LHCN-M2 (cell line): ENCODE measurements at regions not wholly inside any gene's neighbourhood (a gene's known extent, or its start where the extent isn't known, plus 50 kb on each side); places are given as distances from the start of the nearest gene placed in this dataset.

Experiments used
- DNase-seq: peaks from one replicate; pipeline ENCODE4 v3.0.0-alpha.2; 2012; ENCODE audit warnings: low read depth

DNA sequence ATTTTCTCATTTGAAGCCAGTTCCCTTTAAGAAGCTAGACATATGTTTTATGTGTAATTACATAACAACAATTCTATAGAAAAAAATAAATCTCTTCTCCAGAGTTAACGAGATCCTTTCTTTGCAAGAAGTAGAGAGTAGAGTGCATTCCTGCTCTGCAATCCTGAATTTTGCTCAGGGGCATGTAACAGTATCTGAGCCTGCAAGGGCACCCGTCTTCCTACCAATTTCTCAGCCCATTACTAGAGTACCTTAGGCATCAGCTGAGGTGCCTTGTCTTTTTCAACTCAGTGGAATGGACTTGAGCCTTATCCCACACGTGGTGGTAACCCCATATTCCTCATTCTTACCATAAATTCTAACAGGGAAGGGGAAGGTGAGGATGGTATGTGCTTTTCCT is 205.9 kb downstream of the IKZF2 start:
- DNase-seq, result no peak

DNA sequence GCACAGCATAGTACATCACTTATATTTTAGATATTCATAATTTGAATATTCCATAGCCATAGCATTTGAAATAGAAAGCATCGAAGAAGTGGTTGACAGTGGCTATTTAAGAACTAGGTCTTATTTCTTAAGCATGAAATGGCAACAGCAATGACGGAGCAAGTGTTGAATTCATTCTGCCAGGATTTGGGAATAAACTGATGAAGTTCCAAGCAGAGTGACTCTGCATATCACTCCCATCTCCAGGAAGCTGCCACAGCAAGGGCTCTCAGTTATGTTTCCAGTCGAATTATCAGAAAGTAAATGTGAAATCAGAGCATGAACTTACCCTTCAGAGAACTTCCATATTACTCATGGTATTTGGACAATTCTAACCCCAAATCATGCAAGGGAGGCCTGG is 208.1 kb downstream of the IKZF2 start:
- DNase-seq, result no peak

DNA sequence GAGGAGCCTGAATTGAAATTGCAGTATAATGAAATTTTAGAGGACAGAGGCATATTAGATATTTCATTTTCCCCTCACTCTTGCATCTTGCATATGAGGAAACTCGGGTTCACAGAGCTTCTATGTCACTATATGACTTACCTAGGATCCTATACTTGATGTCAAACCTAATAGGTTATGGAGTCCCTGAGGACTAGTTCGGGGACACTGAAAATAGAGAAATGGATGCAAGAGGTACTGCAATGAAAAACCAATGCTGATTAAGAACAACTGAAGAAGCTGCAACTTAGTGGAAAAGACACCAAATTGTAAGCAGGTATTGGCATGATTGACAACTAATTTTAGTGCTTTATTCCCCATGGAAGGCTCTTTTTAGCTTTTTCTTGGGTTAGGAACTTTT is 210.1 kb downstream of the IKZF2 start:
- no peak for DNase-seq

DNA sequence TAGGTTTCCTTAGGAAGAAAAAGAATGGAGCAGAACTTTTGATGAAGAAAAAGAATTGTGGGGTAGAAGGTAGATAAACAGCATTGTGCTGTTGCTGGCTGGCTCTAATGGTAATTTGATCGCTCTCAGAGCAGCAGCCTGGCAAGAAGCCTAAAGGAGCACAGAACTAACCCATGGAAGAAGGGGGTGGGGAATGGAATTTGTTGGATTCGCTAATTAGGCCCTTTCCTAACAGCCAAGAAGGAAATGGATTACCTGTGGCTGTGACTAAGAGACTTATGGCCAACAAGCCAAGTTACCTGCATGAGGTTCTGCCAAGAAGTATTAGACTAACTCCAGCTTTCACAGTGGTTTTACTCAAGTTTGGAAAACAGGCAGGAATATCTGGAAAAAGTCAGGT is 210.6 kb downstream of the IKZF2 start:
- DNase-seq, result peak; percentile 38

DNA sequence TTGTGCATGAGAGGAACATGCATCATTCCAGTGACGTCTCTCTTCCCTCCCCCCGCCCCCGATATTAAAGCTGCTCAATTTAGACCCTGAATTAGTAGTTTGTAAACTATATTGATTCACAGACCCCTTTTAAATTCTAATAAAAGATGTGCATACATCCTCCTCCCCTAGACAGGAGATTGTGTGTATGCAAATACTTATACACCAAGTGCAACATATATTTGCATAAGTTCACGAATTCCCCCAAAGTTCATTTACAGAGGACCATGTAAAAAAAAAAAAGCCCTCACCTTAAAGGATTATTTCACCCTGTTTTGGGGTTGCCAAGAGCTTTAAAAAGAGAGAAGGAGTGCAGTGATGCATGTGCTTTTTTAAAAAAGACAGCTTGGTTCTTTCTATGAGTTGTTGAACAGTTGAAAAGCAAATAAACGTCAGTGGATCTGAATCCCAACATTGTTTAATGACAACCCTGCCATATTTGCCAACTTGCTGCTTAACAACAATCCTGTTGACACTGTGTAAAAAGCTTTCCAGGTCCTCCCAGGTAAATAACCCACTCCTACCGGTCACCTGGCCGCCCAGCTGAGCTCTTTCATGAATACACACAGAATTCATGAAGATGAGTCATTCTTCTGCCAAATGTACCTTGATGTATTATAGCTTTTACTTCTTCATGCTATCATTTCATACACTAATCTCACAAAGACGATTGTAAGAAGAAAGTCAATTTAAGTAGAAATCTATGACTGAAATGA is 211.5 kb downstream of the IKZF2 start:
- no peak for DNase-seq

DNA sequence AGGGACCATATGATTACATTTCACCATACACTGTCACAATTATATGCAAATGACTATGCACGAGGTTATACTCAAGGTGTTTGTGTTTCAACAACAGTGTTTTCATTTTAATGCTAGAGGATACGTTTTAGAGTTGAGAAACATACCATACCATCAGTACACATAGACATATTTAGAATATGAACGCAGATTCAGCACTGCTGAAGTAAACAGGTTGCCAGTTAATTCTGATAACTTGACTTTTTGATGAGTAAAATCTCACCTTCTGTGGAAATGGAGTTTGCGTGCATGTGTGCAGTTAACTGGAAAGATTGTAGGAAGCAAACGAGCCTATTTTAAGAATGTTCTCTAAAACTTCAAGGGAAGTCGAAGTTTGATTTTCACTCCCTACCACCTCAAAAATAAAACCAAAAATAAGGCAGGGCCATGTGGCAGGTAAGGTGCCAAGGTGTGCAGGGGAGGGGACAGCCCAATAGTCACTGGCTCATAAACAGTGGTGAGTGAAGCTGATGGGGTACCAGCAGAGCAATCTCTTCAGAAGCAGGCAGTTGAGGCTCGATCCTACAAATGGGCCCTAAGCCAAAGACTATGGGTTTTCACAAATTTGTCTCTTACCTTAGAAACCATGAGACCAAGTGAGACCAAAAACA is 213.1 kb downstream of the IKZF2 start:
- DNase-seq, result no peak

DNA sequence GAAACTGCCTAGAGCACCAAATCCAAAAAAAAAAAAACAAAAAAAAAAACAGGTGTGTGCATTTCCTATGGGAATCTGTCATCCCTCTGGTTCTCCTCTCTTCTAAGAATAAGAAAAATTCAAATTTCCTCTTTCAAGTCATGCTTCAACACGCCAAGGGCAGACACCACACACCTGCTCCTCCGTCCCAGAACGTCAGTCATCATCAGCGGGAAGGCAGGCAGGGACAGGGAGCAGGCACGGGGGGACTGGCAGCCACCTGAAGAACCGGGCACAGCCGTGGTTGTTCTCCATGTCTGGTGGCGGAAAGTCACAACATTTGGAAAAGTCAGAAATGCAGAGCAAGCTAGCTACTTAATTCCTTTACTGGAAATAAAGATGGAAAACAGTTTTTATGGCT is 214.8 kb downstream of the IKZF2 start:
- DNase-seq, result no peak

DNA sequence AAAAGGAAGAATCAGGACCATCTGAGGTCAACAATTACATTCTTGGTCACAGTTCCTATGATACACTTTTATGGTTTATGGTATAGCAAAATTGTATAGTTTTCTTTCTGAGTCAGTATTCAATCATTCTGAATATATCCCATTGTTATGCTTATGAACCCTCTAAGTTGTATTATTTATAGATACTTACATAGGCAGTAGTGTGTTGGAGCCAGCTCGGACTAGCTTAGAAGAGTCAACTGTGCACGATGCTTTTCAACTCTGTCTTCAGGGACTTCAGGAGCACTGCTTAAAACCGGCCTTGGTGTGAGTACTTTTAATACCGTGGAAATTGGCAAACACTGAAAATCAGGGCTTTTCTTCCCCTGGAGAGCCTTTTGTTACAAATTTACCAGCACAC is 215.7 kb downstream of the IKZF2 start:
- no peak for DNase-seq

DNA sequence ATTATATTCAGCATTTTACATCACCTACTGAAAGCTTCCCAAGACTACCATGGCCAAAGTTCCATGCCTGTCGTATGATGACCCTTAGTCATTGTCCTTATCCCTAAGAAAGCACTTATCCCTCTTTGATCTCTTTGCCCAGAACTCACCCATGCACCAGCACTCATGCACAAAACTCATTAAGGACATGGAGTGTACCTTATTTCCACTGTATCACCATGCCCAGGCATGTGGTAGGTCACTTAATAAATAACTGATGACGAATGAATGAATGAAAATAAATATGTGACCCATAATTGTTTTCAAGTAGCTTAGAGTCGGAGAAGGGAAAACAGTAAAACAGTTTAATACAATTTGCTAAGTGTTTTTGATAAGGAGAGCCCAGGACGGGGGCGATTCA is 220.1 kb downstream of the IKZF2 start:
- DNase-seq, result no peak

DNA sequence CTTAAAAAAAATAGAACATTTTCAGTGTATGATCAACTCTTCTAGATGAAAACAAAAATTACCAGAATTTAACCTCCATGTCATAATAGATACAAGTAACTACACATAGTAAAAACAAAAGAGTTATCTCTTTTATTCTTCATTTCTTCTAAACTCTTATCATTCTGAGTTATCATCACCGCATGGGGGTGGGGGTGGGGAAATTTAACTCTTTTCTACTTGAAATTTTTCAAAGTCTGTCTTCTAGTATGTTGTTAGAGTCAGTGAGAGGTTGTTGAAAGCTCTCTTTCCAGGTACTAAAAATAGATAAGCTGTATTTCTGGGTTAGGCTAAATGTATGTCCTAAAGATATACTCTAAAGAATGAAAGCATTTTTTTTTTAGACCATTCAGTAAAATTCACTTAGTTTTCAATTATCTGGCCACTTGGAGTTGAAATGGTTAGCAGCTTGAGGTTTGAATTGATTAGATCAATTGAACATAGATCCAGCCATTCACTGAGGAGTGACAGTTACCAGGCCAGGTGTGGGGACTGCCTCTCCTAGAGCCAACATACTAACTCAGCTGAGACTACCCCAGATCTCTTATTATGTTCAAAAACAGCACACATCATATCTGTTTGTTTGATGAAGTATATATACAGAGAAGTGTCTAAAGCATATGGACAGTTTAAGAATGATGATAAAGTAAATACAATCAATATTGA is 220.7 kb downstream of the IKZF2 start:
- DNase-seq, result no peak

DNA sequence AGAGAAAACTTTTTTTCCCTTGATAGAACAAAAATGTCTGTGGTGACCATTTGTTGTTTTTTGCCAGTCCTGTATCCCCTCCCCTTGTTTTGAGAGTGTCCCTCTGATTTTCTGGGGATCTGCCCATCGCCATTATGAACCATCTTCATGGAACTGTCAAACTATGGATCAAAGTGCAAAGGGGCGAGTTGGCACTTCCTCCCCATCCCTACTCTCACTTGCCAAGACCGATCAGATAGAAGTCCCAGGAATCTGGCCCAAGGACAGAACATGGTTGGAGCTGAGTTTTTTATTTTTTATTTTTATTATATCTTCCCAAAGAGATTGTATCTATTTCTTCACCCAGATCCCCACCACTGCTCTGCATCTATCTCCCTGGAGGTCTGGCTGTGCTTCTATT is 221.4 kb downstream of the IKZF2 start:
- DNase-seq, result no peak

DNA sequence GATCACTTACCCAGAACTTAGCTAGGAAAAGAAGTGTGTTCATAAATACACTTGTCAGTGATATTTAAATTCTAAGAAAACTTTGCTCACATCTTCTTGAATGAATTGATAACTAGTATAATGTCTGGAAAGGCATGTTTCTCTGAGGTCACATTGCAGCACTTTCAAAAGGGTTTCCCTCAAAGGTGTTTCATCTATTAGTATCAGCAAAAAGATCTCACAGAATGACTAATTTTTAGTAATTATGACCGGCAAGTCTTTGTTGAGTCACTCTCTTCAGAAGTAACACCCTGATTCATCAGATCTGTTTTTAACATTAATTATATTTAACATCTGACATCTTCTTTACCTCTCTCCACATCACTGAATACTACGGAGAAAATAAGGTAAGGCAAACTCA is 222.3 kb downstream of the IKZF2 start:
- DNase-seq, result no peak

DNA sequence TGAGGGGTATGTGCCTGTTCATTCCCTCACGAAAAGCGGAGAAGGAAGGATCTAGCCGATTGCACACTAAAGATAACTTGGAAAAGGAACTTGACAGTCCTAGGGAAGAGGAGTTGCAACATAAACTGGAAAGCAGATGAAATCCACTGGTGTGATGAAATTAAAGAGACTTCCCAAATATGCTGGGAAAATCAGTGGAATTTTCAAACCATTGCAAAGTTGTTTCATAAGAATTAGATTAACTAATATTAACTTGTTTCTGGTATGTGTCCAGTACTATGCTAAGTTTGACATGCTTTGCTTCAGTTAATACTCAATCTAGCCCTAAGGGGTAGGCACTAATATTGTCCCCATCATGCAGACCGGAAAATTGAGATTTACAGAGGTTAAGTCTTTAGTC is 222.7 kb downstream of the IKZF2 start:
- no peak for DNase-seq

DNA sequence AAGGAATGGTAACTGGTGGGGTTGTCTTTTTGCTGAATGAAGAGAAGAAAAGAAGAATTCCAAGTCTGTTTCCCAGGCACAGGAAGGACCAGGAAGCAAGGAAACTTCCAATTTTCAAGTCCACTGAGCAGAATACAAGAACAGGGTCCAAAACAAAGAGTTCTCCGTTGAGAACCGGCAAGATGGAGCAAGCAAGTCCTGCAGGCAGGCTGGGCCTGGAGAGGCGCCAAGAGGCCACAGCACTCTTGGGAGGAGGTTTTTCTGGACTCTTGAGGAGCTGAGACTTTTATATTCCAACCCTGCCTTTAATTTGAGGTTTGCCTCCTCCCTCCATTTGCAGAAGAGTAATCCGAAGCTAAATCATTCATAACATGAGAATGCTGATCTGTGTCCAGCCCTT is 224.5 kb downstream of the IKZF2 start:
- DNase-seq, result no peak

DNA sequence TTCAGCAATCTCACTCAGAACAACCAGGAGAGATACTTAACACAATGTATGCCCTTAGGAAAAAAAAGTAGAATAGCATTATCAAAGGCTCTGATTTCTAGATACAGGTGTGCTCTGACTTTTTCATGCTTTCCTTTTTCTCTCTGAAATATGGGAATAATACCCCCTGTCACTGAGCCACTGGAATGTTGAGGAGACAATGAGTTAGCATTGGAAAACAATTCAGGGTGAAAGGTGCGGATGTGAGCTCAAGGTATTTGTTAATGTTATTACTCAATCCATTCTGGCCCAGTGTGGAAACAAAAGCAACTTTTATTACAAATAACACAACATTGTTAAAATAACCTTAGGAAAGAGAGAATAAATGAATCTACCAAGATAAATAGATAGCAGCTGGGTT is 228.0 kb downstream of the IKZF2 start:
- no peak for DNase-seq

DNA sequence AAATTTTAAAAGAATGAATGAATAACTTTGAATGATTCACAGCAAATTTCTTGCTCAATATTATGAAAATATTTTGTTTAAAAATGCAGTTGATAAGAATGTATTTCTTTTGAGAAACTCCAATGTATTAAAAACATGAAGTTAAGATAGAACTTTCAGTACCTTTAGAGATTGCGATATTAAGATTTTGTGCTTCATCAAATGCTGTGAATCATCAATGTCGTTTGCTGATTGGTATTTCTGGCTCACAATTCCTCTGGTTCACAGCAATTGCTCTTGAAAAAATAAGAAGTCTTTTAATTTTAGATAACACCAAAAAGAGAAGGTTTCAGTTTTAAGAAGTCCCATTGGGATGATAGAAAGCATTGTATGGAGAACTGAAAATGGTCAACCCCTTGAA is 228.7 kb downstream of the IKZF2 start:
- no peak for DNase-seq

DNA sequence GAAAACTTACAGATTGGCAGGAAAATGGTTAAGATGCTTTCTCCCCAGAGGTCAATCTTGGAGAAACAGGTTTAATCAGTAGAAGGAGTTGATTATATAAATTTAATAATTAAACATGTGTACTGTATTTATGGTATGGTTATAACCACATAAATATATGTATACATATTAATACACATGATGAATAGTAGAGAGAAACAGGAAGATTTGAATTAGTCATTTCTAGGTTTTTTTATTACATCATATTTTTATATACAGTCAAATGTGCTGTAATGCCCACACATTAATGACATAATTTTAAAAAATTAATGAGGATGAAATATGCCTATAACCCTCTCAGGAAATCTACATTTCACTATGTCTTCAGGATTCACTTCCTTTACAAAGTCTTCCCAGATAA is 229.7 kb downstream of the IKZF2 start:
- no peak for DNase-seq

DNA sequence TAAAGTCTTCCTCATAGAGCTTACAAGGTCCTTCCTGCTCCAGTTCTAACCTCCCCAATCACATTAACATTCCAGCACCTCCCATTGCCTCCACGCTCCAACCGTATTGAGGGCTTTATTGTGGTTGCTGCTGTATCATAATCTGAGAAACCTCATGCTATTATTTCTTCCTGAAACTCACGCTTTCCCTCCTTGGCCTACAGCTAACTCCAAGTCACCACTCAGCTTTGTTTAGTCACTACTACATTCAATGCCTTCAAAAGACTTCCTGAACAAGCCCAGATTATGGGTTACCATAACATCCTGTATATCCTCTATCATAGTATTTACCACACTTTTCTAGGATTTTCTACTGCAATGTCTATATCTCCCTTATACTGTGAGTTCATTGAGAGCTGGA is 230.4 kb downstream of the IKZF2 start:
- no peak for DNase-seq

DNA sequence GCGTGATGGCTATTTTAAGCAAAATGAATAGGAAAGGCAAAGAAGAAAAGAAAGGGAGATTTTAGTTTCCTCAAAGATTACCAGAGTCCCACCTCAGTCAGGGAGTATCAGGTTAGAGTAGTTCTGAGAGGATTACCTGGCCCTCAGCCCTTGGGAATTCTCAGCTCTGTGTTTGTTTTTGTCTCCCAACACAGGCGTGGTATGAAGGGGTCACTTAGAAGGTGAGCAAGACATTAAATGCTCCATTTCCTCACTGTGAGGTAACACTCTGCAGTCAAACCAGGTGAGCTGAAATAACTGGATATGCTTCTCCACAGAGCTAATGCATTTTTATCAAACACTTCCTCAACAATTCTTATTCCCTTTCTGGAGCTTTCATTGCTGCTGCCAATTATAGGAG is 232.2 kb downstream of the IKZF2 start:
- DNase-seq, result no peak

DNA sequence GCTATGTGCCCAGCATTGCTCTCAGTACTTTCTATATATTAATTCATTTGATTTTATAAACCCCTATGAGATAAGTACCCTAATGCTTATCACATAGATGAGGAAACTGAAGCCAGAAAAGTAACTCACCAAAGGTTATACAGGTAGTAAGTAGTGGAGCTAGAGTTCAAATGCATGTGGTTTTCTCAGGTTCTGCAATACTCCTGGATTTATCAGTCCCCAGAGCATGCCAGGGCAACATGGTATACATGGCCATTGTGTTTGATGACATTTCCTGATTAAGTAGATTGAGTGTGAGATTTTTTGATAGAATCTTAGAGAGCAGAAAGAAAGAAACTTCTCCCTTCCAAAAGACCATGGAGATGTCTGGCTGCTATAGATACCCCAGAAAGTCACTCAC is 233.1 kb downstream of the IKZF2 start:
- no peak for DNase-seq

DNA sequence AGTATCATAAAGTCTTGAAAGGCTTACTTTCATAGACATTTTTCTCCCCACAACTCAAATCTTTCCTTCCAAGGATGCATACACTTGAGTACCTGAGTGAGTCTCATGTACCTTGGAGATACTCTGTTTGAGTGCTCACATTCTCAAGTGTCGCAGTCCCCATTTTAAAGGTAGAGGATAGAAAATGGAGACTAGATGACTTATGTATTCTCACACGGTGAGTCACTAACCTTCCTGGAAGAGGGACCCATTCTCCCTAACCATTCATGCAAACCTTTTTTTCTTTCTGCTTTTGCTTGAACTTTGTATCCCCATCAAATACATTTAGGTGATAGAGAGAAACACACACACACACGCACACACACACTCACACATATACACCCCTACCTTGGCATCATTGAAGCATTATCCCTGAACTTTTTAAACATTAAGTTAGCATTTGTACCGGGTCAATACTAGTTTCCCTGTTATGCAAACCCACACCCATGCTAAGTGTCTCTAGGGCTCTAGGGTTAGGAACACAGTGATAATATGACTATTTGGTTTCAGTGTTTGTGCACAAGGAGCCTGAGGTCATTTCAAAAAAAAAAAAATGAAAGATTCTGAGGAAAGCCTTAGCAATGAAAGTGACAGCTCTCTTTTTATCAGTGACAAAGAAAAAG is 236.2 kb downstream of the IKZF2 start:
- DNase-seq, result no peak

DNA sequence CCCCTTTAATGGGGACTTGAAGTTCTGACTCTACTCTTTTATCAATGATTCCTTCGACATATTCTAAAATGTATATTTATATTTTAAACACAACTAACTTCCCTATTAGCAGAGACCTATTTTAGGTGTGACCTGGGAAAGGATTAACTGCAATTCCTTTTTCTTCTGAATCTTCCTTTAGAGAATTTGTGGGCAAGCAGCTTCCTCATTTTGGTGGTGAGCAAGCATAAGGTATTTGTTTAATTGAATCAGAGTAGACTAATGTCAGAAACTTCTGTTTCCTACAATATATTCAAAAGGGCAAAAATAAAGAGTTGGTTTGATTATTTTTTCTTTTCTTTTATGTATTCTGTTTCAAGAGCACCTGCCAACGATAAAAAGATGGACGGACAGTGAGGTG is 237.0 kb downstream of the IKZF2 start:
- DNase-seq, result no peak
